Heart left ventricle (tissue), 13 donors: ENCODE measurements at regions not wholly inside any gene's neighbourhood (a gene's known extent, or its start where the extent isn't known, plus 50 kb on each side); places are given as distances from the start of the nearest gene placed in this dataset.

Experiments used
- POLR2A ChIP-seq, 2 donors: fragments of 450-650 bp; IDR thresholded peaks; one replicate each; pipeline ENCODE4 v1.6.1; 2017; ENCODE audit warnings: antibody characterized with exemption in 2 of 2, mild to moderate bottlenecking in 2 of 2, moderate library complexity in 2 of 2
- TF ChIP-seq, protein P1 (sequence below), 12 donors: fragments of 200-600 bp; sonication (generic) in 4 of 12; IDR thresholded peaks; one replicate each; pipeline versions ENCODE4 v1.5.0 to v1.8.0; 2018 to 2022; ENCODE audit warnings: antibody characterized with exemption in 12 of 12, mild to moderate bottlenecking in 5 of 12
- donor health status: ischemic (EF 13 %, LVEDD 7.1; RV severe dilation, severe dysfunction).
- donor health status: DM: no; HTN: yes; CAD: no.
- donor health status: DM: no; HTN: no; CAD: no.
- donor health status: ischemic (EF 25% LVEDD 6.9; RV normal size, moderate dysfunction).
- donor health status: ischemic (EF 25% LVEDD 5.7; RV mildly dilated, moderate dysfunction).
- donor health status: ischemic (EF 35%, LVEDD 5.7; RV mildly dilated, moderate dysfunction).
- donor health status: nonischemic (EF 11% LVEDD 7.7; RV severe dilation, severe dysfunction).
- donor health status: DM: yes; HTN: yes; CAD: no.
- donor health status: PGD.
- donor health status: ischemic (EF 29% LVEDD 5.4; RV normal size, mild dysfunction).
- donor health status: nonischemic (EF 23%, LVEDD 6.1; RV moderate dilation, normal function).

DNA sequence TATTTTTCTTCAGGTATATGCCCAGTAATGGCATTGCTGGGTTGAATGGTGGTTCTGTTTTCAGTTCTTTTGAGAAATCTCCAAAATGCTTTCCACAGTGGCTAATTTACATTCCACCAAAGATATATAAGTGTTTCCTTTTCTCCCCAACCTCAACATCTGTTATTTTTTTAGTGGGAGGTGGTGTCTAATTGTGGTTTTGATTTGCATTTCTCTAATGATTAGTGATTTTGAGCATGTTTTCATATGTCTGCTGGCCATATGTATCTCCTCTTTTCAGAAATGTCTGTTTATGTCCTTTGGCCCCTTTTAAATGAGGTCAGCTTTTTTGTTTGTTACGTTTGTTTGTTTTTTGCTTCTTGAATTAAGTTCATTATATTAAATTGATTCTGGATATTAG, 760.2 kb downstream of the KCNA4 start:
- TF ChIP-seq, protein P1, sequence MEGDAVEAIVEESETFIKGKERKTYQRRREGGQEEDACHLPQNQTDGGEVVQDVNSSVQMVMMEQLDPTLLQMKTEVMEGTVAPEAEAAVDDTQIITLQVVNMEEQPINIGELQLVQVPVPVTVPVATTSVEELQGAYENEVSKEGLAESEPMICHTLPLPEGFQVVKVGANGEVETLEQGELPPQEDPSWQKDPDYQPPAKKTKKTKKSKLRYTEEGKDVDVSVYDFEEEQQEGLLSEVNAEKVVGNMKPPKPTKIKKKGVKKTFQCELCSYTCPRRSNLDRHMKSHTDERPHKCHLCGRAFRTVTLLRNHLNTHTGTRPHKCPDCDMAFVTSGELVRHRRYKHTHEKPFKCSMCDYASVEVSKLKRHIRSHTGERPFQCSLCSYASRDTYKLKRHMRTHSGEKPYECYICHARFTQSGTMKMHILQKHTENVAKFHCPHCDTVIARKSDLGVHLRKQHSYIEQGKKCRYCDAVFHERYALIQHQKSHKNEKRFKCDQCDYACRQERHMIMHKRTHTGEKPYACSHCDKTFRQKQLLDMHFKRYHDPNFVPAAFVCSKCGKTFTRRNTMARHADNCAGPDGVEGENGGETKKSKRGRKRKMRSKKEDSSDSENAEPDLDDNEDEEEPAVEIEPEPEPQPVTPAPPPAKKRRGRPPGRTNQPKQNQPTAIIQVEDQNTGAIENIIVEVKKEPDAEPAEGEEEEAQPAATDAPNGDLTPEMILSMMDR (IDR thresholded peaks at IDR 0.05): no peak
- no peak for TF ChIP-seq POLR2A (IDR thresholded peaks at IDR 0.05)
